H1 (cell line): ENCODE measurements at regions not wholly inside any gene's neighbourhood (a gene's known extent, or its start where the extent isn't known, plus 50 kb on each side); places are given as distances from the start of the nearest gene placed in this dataset.

Source experiments
- CTCF ChIA-PET: fragments of 300-600 bp; sonication (Branson Sonifier 250); formaldehyde crosslinking; loops from one replicate; lab custom pipeline; 2021; ENCODE audit not compliant: partially characterized antibody; lab: Charles Lee
- POLR2A ChIA-PET: fragments of 300-600 bp; sonication (Branson Sonifier 250); formaldehyde crosslinking; loops from one replicate; lab custom pipeline; 2021; ENCODE audit warnings: inconsistent platforms; ENCODE audit not compliant: partially characterized antibody; lab: Charles Lee
- DNase-seq, 2 experiments: peaks; one replicate each; pipeline versions ENCODE4 v3.0.0 to v3.0.0-alpha.2; 2010 to 2022; ENCODE audit warnings: low spot score in 2 of 2, low read depth in 1 of 2, mixed read lengths in 1 of 2
- FAIRE-seq: peaks from 2 replicates; lab custom pipeline; 2011; peaks lifted over from hg19 to GRCh38; lab: Jason Lieb, UNC
- H2AFZ ChIP-seq: 2 replicates; pipeline ENCODE4 v1.8.1; 2012; ENCODE audit warnings: low read length, inconsistent platforms
- H2AK5ac ChIP-seq: 2 replicates; pipeline ENCODE4 v1.6.1; 2013; ENCODE audit warnings: low read depth, low read length
- H2BK120ac ChIP-seq: replicated peaks from 2 replicates; pipeline ENCODE3; 2013; ENCODE audit warnings: low read depth, low read length, inconsistent platforms
- H2BK12ac ChIP-seq: 2 replicates; pipeline ENCODE4 v1.6.1; 2013; ENCODE audit warnings: low read depth, low read length
- H2BK15ac ChIP-seq: 2 replicates; pipeline ENCODE4 v1.6.1; 2013; ENCODE audit warnings: low read length
- H2BK20ac ChIP-seq: 2 replicates; pipeline ENCODE4 v1.6.1; 2013; ENCODE audit warnings: low read length
- H2BK5ac ChIP-seq: 2 replicates; pipeline ENCODE4 v1.6.1; 2013; ENCODE audit warnings: low read depth, low read length
- H3K14ac ChIP-seq: 2 replicates; pipeline ENCODE4 v1.6.1; 2013; ENCODE audit warnings: inconsistent platforms; ENCODE audit not compliant: insufficient read length
- H3K18ac ChIP-seq: 2 replicates; pipeline ENCODE4 v1.6.1; 2013; ENCODE audit warnings: low read length; ENCODE audit errors: extremely low read depth
- H3K23ac ChIP-seq: 2 replicates; pipeline ENCODE4 v1.6.1; 2013; ENCODE audit warnings: inconsistent platforms; ENCODE audit not compliant: insufficient read length
- H3K23me2 ChIP-seq: 2 replicates; pipeline ENCODE4 v1.6.1; 2013; ENCODE audit warnings: low read depth, low read length
- H3K27ac ChIP-seq: 2 replicates; pipeline ENCODE4 v1.6.1; 2011; ENCODE audit warnings: low read depth, low read length, inconsistent platforms
- H3K27me3 ChIP-seq, 4 experiments: replicated peaks in 1 of 4; 1 replicate in 1 of 4; 2 replicates in 3 of 4; pipeline versions ENCODE4 v1.6.1 to v1.8.1; 2011 to 2013; ENCODE audit warnings: low read length in 3 of 4, mild to moderate bottlenecking in 3 of 4, inconsistent platforms in 2 of 4, mixed read lengths in 2 of 4, moderate library complexity in 1 of 4; ENCODE audit not compliant: control insufficient read depth in 3 of 4, insufficient read depth in 3 of 4; ENCODE audit errors: extremely low read depth in 1 of 4
- H3K36me3 ChIP-seq, 4 experiments: 2 replicates each; pipeline versions ENCODE4 v1.6.1 to v1.8.1; 2011 to 2013; ENCODE audit warnings: mild to moderate bottlenecking in 4 of 4, low read length in 3 of 4, moderate library complexity in 2 of 4, control low read depth in 1 of 4, inconsistent platforms in 1 of 4; ENCODE audit not compliant: insufficient read depth in 4 of 4, control insufficient read depth in 2 of 4
- H3K4ac ChIP-seq: replicated peaks from 2 replicates; pipeline ENCODE3; 2013; ENCODE audit warnings: low read length, low read depth, mixed read lengths, inconsistent platforms; ENCODE audit not compliant: insufficient read length
- H3K4me1 ChIP-seq, 4 experiments: replicated peaks in 1 of 4; 1 replicate in 1 of 4; 2 replicates in 3 of 4; pipeline versions ENCODE4 v1.6.1 to v1.8.1; 2011 to 2013; ENCODE audit warnings: low read length in 3 of 4, inconsistent platforms in 2 of 4, mixed read lengths in 1 of 4; ENCODE audit not compliant: insufficient read depth in 4 of 4, control insufficient read depth in 3 of 4
- H3K4me2 ChIP-seq, 2 experiments: 2 replicates each; pipeline versions ENCODE4 v1.6.1 to v1.8.1; 2011 to 2013; ENCODE audit warnings: low read depth in 2 of 2, low read length in 2 of 2, control low read depth in 1 of 2, inconsistent platforms in 1 of 2, mild to moderate bottlenecking in 1 of 2; ENCODE audit not compliant: insufficient read depth in 1 of 2
- H3K4me3 ChIP-seq, 4 experiments: fragments of 200-600, 300-600 bp in 1 of 4; sonication (generic), shearing (Covaris generic), sonication (Bioruptor Twin) in 1 of 4; 2 replicates each; pipeline versions ENCODE4 v1.5.1 to v1.8.1; 2011 to 2016; ENCODE audit warnings: low read length in 4 of 4, low read depth in 3 of 4, control low read depth in 2 of 4, inconsistent platforms in 2 of 4, mild to moderate bottlenecking in 2 of 4, mixed read lengths in 1 of 4, moderate library complexity in 1 of 4; ENCODE audit not compliant: insufficient read depth in 2 of 4; ENCODE audit errors: extremely low read depth in 1 of 4
- H3K56ac ChIP-seq: replicated peaks from 2 replicates; pipeline ENCODE3; 2013; ENCODE audit warnings: low read depth, mild to moderate bottlenecking, mixed read lengths, low read length, inconsistent platforms; ENCODE audit not compliant: insufficient read length
- H3K79me1 ChIP-seq: 2 replicates; pipeline ENCODE4 v1.6.1; 2013; ENCODE audit warnings: low read depth, low read length, control low read depth
- H3K79me2 ChIP-seq, 2 experiments: 2 replicates each; pipeline versions ENCODE4 v1.6.1 to v1.8.1; 2012 to 2013; ENCODE audit warnings: low read length in 2 of 2, mild to moderate bottlenecking in 2 of 2, inconsistent platforms in 1 of 2; ENCODE audit not compliant: insufficient read depth in 2 of 2, control insufficient read depth in 1 of 2
- H3K9ac ChIP-seq, 4 experiments: replicated peaks in 1 of 4; 1 replicate in 1 of 4; 2 replicates in 3 of 4; pipeline versions ENCODE4 v1.6.1 to v1.8.1; 2011 to 2013; ENCODE audit warnings: low read depth in 3 of 4, low read length in 3 of 4, control low read depth in 2 of 4, mild to moderate bottlenecking in 2 of 4, moderate library complexity in 2 of 4, inconsistent platforms in 1 of 4; ENCODE audit errors: extremely low read depth in 1 of 4
- H3K9me3 ChIP-seq, 2 experiments: 2 replicates each; pipeline versions ENCODE4 v1.6.1 to v1.8.1; 2012 to 2013; ENCODE audit warnings: mild to moderate bottlenecking in 2 of 2, moderate library complexity in 2 of 2, control low read depth in 1 of 2, inconsistent platforms in 1 of 2, low read depth in 1 of 2, low read length in 1 of 2, mixed read lengths in 1 of 2; ENCODE audit not compliant: insufficient read depth in 2 of 2
- H4K20me1 ChIP-seq, 2 experiments: replicated peaks in 1 of 2; 2 replicates each; pipeline versions ENCODE3 to v1.8.1; 2011 to 2013; ENCODE audit warnings: inconsistent platforms in 2 of 2, low read length in 2 of 2, mild to moderate bottlenecking in 1 of 2; ENCODE audit not compliant: insufficient read depth in 2 of 2, control insufficient read depth in 1 of 2
- H4K5ac ChIP-seq: 2 replicates; pipeline ENCODE4 v1.6.1; 2013; ENCODE audit warnings: low read length, low read depth, mixed read lengths, inconsistent platforms; ENCODE audit not compliant: insufficient read length
- H4K8ac ChIP-seq: 2 replicates; pipeline ENCODE4 v1.8.0; 2013; ENCODE audit warnings: mild to moderate bottlenecking, moderate library complexity, low read length, inconsistent platforms; ENCODE audit not compliant: insufficient read depth; ENCODE audit errors: extremely low read depth
- H4K91ac ChIP-seq: replicated peaks from 2 replicates; pipeline ENCODE3; 2013; ENCODE audit warnings: low read length, mixed read lengths, inconsistent platforms; ENCODE audit not compliant: insufficient read length
- CBX5 ChIP-seq: fragments of 300-800, 300-1000 bp; sonication (generic); IDR thresholded peaks from 2 replicates; pipeline ENCODE4 v1.7.1; 2016; ENCODE audit warnings: antibody characterized with exemption, low read length, low read depth
- CBX8 ChIP-seq: fragments of 300-800, 300-1000 bp; sonication (generic); IDR thresholded peaks from 2 replicates; pipeline ENCODE4 v1.7.1; 2016; ENCODE audit warnings: low read depth, low read length, borderline replicate concordance
- CREB1 ChIP-seq: IDR thresholded peaks from 2 replicates; pipeline ENCODE4 v1.6.1; 2012; ENCODE audit warnings: inconsistent platforms
- EGR1 ChIP-seq: IDR thresholded peaks from 2 replicates; pipeline ENCODE4 v1.6.1; 2011; ENCODE audit warnings: low read depth, low read length, borderline replicate concordance
- HDAC2 ChIP-seq, 2 experiments: fragments of 300-600 bp in 1 of 2; sonication (generic) in 1 of 2; IDR thresholded peaks; 2 replicates each; pipeline ENCODE4 v1.6.1; 2011 to 2012; ENCODE audit warnings: low read depth in 2 of 2, low read length in 2 of 2, mild to moderate bottlenecking in 2 of 2, moderate library complexity in 2 of 2, borderline replicate concordance in 1 of 2, inconsistent platforms in 1 of 2
- KDM1A ChIP-seq: fragments of 200-600, 300-600 bp; sonication (generic); IDR thresholded peaks from 2 replicates; pipeline ENCODE4 v1.7.1; 2016; ENCODE audit warnings: mild to moderate bottlenecking, low read length, borderline replicate concordance
- KDM5A ChIP-seq: fragments of 200-600 bp; IDR thresholded peaks from 2 replicates; pipeline ENCODE4 v1.7.1; 2012; ENCODE audit warnings: mild to moderate bottlenecking, low read length, inconsistent platforms, mixed read lengths
- RNF2 ChIP-seq: fragments of 200-900, 300-1000 bp; sonication (generic); IDR thresholded peaks from 2 replicates; pipeline ENCODE4 v1.7.1; 2016; ENCODE audit warnings: borderline replicate concordance, low read depth, mild to moderate bottlenecking, antibody characterized with exemption, low read length; ENCODE audit not compliant: poor library complexity, severe bottlenecking; ENCODE audit errors: missing control alignments
- SIRT6 ChIP-seq: IDR thresholded peaks from one replicate; pipeline ENCODE4 v1.7.1; 2012; ENCODE audit warnings: low read length, inconsistent platforms
- TEAD4 ChIP-seq: IDR thresholded peaks from 2 replicates; pipeline ENCODE4 v1.6.1; 2012; ENCODE audit warnings: low read depth, low read length, inconsistent platforms, mixed read lengths
- WGBS, 2 experiments: shearing (Covaris generic) in 1 of 2; methylation state at CpG; one replicate each; pipeline versions ENCODE4 v1.1.6 to v1.1.7; 2013 to 2015; ENCODE audit warnings: low lambda C conversion rate in 2 of 2, mixed read lengths in 2 of 2, inconsistent platforms in 1 of 2, low coverage in 1 of 2, missing lambda C conversion rate in 1 of 2; ENCODE audit not compliant: insufficient replicate concordance in 2 of 2, insufficient coverage in 1 of 2, insufficient read length in 1 of 2; ENCODE audit errors: extremely low coverage in 1 of 2, missing lambda C conversion rate in 1 of 2; 5-methylcytosine and 5-hydroxymethylcytosine counted together

DNA sequence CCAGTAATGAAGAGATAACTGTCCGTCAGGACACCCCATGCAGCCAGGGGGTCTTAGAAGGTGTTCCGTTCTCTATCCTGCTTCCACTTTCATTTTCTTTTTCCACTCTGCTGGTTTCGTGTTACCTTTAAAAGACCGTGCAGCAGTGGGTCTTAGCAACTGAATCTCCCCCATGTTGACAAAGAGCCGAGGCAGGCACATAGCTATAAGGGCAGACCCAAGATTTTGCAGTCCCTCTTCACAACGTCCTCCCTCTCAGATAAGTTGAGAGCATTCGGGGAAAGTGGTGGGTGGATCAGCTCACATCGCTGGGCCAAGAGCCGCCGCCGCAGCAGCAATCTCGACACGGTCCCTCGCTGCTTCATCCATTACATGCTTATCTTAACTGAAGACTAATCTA, 355.5 kb downstream of the LMO4 start:
- WGBS, 2 experiments: 38% methylated on average over 14 of the region's 14 CpGs; no CpG with 5 or more reads in 1 of the 2 experiments
- no peak overlapping the region for H3K14ac ChIP-seq
- peak overlapping the region; percentile 0; the same call in 1 of the 2 replicates for H2BK5ac ChIP-seq
- H4K20me1 ChIP-seq: no peaks in the 10 kb centered on the region
- no peak overlapping the region for H3K4ac ChIP-seq
- H2AK5ac ChIP-seq: no peak overlapping the region
- H4K91ac ChIP-seq: no peak overlapping the region
- no peak overlapping the region for H2BK12ac ChIP-seq
- peak overlapping the region; percentile 16; the same call in 1 of the 2 replicates for H3K18ac ChIP-seq
- H2AFZ ChIP-seq: peak overlapping the region; percentile 72; the same call in 1 of the 2 replicates
- H3K4me3 ChIP-seq: peak overlapping the region in 1 of 4 experiments; percentile 34; a peak in 2 of 8 replicates
- H3K23ac ChIP-seq: no peak overlapping the region
- no peaks in the 10 kb centered on the region for H3K79me2 ChIP-seq
- peaks cover 4 to 21% (median 17%) of the 10 kb centered on the region in 4 experiments for H3K4me1 ChIP-seq
- no peaks in the 10 kb centered on the region for H3K36me3 ChIP-seq
- peak overlapping the region; percentile 47 to 69 for H3K4me2 ChIP-seq
- no peak overlapping the region for H2BK15ac ChIP-seq
- no peak overlapping the region for H4K8ac ChIP-seq
- no peak for FAIRE-seq
- no peak for TF ChIP-seq CBX8
- no peak for TF ChIP-seq EGR1
- no peak for TF ChIP-seq KDM1A
- no peak for TF ChIP-seq CREB1
- no peak for TF ChIP-seq TEAD4
- TF ChIP-seq KDM5A: no peak
- no peak for TF ChIP-seq RNF2
- TF ChIP-seq SIRT6: no peak
- no peak for TF ChIP-seq CBX5
- no peak for TF ChIP-seq HDAC2 (IDR thresholded peaks at IDR 0.05; ENCODE audit: borderline replicate concordance in 1 of 2, low read depth in 2 of 2, low read length in 2 of 2)
- TF ChIP-seq, all 59 proteins: peak for 0
- Histone ChIP-seq H3K9ac (no peak overlapping the region), H4K5ac (no peak overlapping the region), H3K27me3 (peaks cover 2 to 10% (median 5%) of the 10 kb centered on the region in 4 experiments; a peak in 5 of 7 replicates), H2BK20ac (0 out of 2 replicates have a peak overlapping the region, but pooled peaks have one; percentile 11), H3K56ac (no peak overlapping the region), H3K9me3 (peaks cover under 1% of the 10 kb centered on the region in 2 experiments; a peak in 1 of 4 replicates), H2BK120ac (no peak overlapping the region), H3K79me1 (no peaks in the 10 kb centered on the region), H3K23me2 (no peaks in the 10 kb centered on the region), H3K27ac (no peak overlapping the region)
- ChIA-PET POLR2A (interaction anchor here (0.9 kb wide), 1 partner anchor 9 kb away, joined by 3 read pairs; no protein-coding TSS in a partner anchor), CTCF (interaction anchor here (0.6 to 2.3 kb wide), 3 partner anchors 121 to 386 kb away, joined by 3 to 9 read pairs (median 3); no protein-coding TSS in a partner anchor)
- DNase-seq: peak in 1 of 2 experiments; percentile 51
